Stomach (tissue), 8 donors: ENCODE measurements at regions not wholly inside any gene's neighbourhood (a gene's known extent, or its start where the extent isn't known, plus 50 kb on each side); places are given as distances from the start of the nearest gene placed in this dataset.
A peak's percentile ranks its signal among the peaks of the same experiment; 100 is the strongest.

ENCODE experiments used
- DNase-seq, 2 donors: peaks; one replicate each; pipeline versions ENCODE4 v3.0.0 to v3.0.0-alpha.2; 2013 to 2019
- H3K27ac ChIP-seq, 5 donors: fragments of 200-600 bp in 4 of 5; sonication (generic) in 4 of 5; one replicate each; pipeline ENCODE4 v1.5.1; 2013 to 2019; ENCODE audit warnings: mild to moderate bottlenecking in 1 of 5, moderate library complexity in 1 of 5
- H3K27me3 ChIP-seq, 3 donors: fragments of 200-600 bp; sonication (generic); one replicate each; pipeline ENCODE4 v1.5.1; 2017 to 2019; ENCODE audit warnings: mixed run types in 1 of 3
- H3K36me3 ChIP-seq, 4 donors: fragments of 200-600 bp; sonication (generic); 1 replicate in 3 of 4; 2 replicates in 1 of 4; pipeline ENCODE4 v1.5.1; 2016 to 2019
- H3K4me1 ChIP-seq, 4 donors: fragments of 200-600 bp; sonication (generic); one replicate each; pipeline ENCODE4 v1.5.1; 2016 to 2019
- H3K4me3 ChIP-seq, 4 donors: fragments of 200-600 bp; sonication (generic) in 3 of 4; one replicate each; pipeline ENCODE4 v1.5.1; 2016 to 2019; ENCODE audit warnings: mild to moderate bottlenecking in 1 of 4
- H3K9me3 ChIP-seq, 4 donors: fragments of 200-600 bp; sonication (generic); one replicate each; pipeline ENCODE4 v1.5.1; 2016 to 2019
- CTCF ChIP-seq, 7 experiments: fragments of 450-650 bp in 4 of 7; fragments of 200-600 bp in 3 of 7; sonication (generic) in 3 of 7; IDR thresholded peaks; one replicate each; pipeline ENCODE4 v1.5.1; 2016 to 2019; ENCODE audit warnings: antibody characterized with exemption in 7 of 7, control low read depth in 2 of 7, mild to moderate bottlenecking in 1 of 7
- EP300 ChIP-seq: sonication (generic); formaldehyde crosslinking; IDR thresholded peaks from one replicate; pipeline ENCODE4 v1.6.1; 2017; ENCODE audit warnings: antibody characterized with exemption
- POLR2A ChIP-seq, 4 donors: fragments of 450-650 bp; IDR thresholded peaks; one replicate each; pipeline ENCODE4 v1.6.1; 2016; ENCODE audit warnings: antibody characterized with exemption in 4 of 4, control low read depth in 2 of 4, mild to moderate bottlenecking in 1 of 4, moderate library complexity in 1 of 4
- POLR2AphosphoS5 ChIP-seq, 3 donors: sonication (generic); formaldehyde crosslinking; IDR thresholded peaks; one replicate each; pipeline ENCODE4 v1.6.1; 2016; ENCODE audit warnings: antibody characterized with exemption in 3 of 3
- WGBS, 5 donors: extraction: QIAGEN DNeasy Blood & Tissue Kit in 3 of 5; methylation state at CpG; one replicate each; pipeline versions ENCODE4 v1.1.5 to v1.1.7; 2013 to 2018; 5-methylcytosine and 5-hydroxymethylcytosine counted together
- intact Hi-C: fragments of 100-400 bp; cut with DNase I; formaldehyde crosslinking; loops from one replicate; pipeline ENCODE4 v1.15.1; 2023; ENCODE audit warnings: low total_unique reads
- donor health status: healthy with polysubstance abuse.
- donor health status: Bipolar disorder and iron deficiency.
- donor health status: healthy.

GRCh38 chr18:54033052-54033451 is 191.4 kb downstream of the MBD2 start:
- no peak overlapping the region for H3K4me3 ChIP-seq
- H3K27ac ChIP-seq: no peak overlapping the region
- H3K4me1 ChIP-seq: no peaks in the 10 kb centered on the region
- intact Hi-C loops: no loop called here
- H3K9me3 ChIP-seq: no peaks in the 10 kb centered on the region
- H3K36me3 ChIP-seq: no peaks in the 10 kb centered on the region
- WGBS, 5 donors: 86 to 95% (median 86%) methylated on average over 3 of the region's 3 CpGs
- DNase-seq: no peak
- TF ChIP-seq POLR2AphosphoS5 (IDR thresholded peaks at IDR 0.05) (no peak), CTCF (IDR thresholded peaks at IDR 0.05) (no peak), POLR2A (IDR thresholded peaks at IDR 0.05) (no peak), EP300 (no peak)
- H3K27me3 ChIP-seq: no peaks in the 10 kb centered on the region

GRCh38 chr18:54032412-54032811 is 192.1 kb downstream of the MBD2 start:
- H3K4me3 ChIP-seq: no peak overlapping the region
- H3K27me3 ChIP-seq: no peaks in the 10 kb centered on the region
- H3K27ac ChIP-seq: no peak overlapping the region
- TF ChIP-seq CTCF (IDR thresholded peaks at IDR 0.05): no peak
- H3K9me3 ChIP-seq: no peaks in the 10 kb centered on the region
- intact Hi-C loops: no loop called here
- no peaks in the 10 kb centered on the region for H3K4me1 ChIP-seq
- H3K36me3 ChIP-seq: no peaks in the 10 kb centered on the region
- no peak for DNase-seq

- TF ChIP-seq CTCF (IDR thresholded peaks at IDR 0.05) (no peak), POLR2AphosphoS5 (IDR thresholded peaks at IDR 0.05) (no peak), POLR2A (IDR thresholded peaks at IDR 0.05) (no peak), EP300 (no peak)
- intact Hi-C loops: no loop called here
- Histone ChIP-seq H3K27ac (no peak overlapping the region), H3K4me3 (no peak overlapping the region), H3K27me3 (no peaks in the 10 kb centered on the region), H3K36me3 (no peaks in the 10 kb centered on the region), H3K9me3 (no peaks in the 10 kb centered on the region), H3K4me1 (no peaks in the 10 kb centered on the region)
- no peak for DNase-seq
These were observed 193.2 kb downstream of the MBD2 start for GRCh38 chr18:54031243-54031642.

- no peaks in the 10 kb centered on the region for H3K36me3 ChIP-seq
- no peaks in the 10 kb centered on the region for H3K9me3 ChIP-seq
- WGBS, 5 donors: 84 to 93% (median 91%) methylated on average over 2 of the region's 2 CpGs
- no peak for DNase-seq
- intact Hi-C loops: no loop called here
- H3K27ac ChIP-seq: no peak overlapping the region
- no peaks in the 10 kb centered on the region for H3K4me1 ChIP-seq
- no peak for TF ChIP-seq CTCF (IDR thresholded peaks at IDR 0.05)
- TF ChIP-seq EP300: no peak
- H3K4me3 ChIP-seq: no peak overlapping the region
- H3K27me3 ChIP-seq: no peaks in the 10 kb centered on the region
These were observed 194.0 kb downstream of the MBD2 start for GRCh38 chr18:54030434-54030833.

- H3K27me3 ChIP-seq: no peaks in the 10 kb centered on the region
- no peaks in the 10 kb centered on the region for H3K36me3 ChIP-seq
- H3K4me1 ChIP-seq: no peaks in the 10 kb centered on the region
- intact Hi-C loops: no loop called here
- no peak for TF ChIP-seq POLR2AphosphoS5 (IDR thresholded peaks at IDR 0.05)
- no peak for TF ChIP-seq CTCF (IDR thresholded peaks at IDR 0.05)
- TF ChIP-seq EP300: no peak
- TF ChIP-seq POLR2A (IDR thresholded peaks at IDR 0.05): no peak
- peak in 1 of 2 donors; percentile 10 for DNase-seq
- H3K27ac ChIP-seq: no peak overlapping the region
- no peak overlapping the region for H3K4me3 ChIP-seq
- no peaks in the 10 kb centered on the region for H3K9me3 ChIP-seq
- 71 to 82% (median 76%) methylated on average over 4 of the region's 4 CpGs for WGBS, 5 donors
These were observed 201.0 kb downstream of the MBD2 start for GRCh38 chr18:54023471-54023870.
